Neural cell (in vitro differentiated cells): ENCODE measurements at regions not wholly inside any gene's neighbourhood (a gene's known extent, or its start where the extent isn't known, plus 50 kb on each side); places are given as distances from the start of the nearest gene placed in this dataset.

ENCODE experiments used
- H2AFZ ChIP-seq: fragments of 200-600, 300-800 bp; sonication (generic), shearing (Covaris generic); 2 replicates; pipeline ENCODE4 v1.6.0; 2014; ENCODE audit warnings: low read depth, mild to moderate bottlenecking, antibody characterized with exemption, low read length, moderate library complexity
- H3F3A ChIP-seq: fragments of 200-600 bp; shearing (Covaris generic); 2 replicates; pipeline ENCODE4 v1.6.1; 2016; ENCODE audit warnings: mild to moderate bottlenecking, moderate library complexity, mixed read lengths, antibody characterized with exemption, low read length; ENCODE audit not compliant: insufficient read depth, poor library complexity, severe bottlenecking
- H3K27ac ChIP-seq: fragments of 200-600, 300-800 bp; sonication (generic), shearing (Covaris generic); 2 replicates; pipeline ENCODE4 v1.5.1; 2014; ENCODE audit warnings: mild to moderate bottlenecking, low read length, moderate library complexity
- H3K27me3 ChIP-seq: fragments of 300-800, 200-600 bp; sonication (generic), shearing (Covaris generic); 2 replicates; pipeline ENCODE4 v1.6.0; 2014; ENCODE audit warnings: mild to moderate bottlenecking, low read depth, low read length, moderate library complexity; ENCODE audit not compliant: insufficient read depth
- H3K36me3 ChIP-seq: fragments of 300-800, 200-600 bp; sonication (generic), shearing (Covaris generic); 2 replicates; pipeline ENCODE4 v1.5.1; 2014; ENCODE audit warnings: mild to moderate bottlenecking, antibody characterized with exemption, low read length, moderate library complexity; ENCODE audit not compliant: insufficient read depth
- H3K4me2 ChIP-seq: fragments of 300-800, 200-600 bp; sonication (generic), shearing (Covaris generic); 2 replicates; pipeline ENCODE4 v1.6.0; 2014; ENCODE audit warnings: mild to moderate bottlenecking, low read length
- H3K4me3 ChIP-seq: fragments of 300-800, 200-600 bp; sonication (generic), shearing (Covaris generic); 2 replicates; pipeline ENCODE4 v1.5.1; 2014; ENCODE audit warnings: mild to moderate bottlenecking, low read length, moderate library complexity
- H3K79me2 ChIP-seq: fragments of 200-600 bp; shearing (Covaris generic); replicated peaks from 2 replicates; pipeline ENCODE4 v1.6.0; 2014; ENCODE audit warnings: mild to moderate bottlenecking, low read length, moderate library complexity; ENCODE audit not compliant: insufficient read depth
- H3K9ac ChIP-seq: fragments of 300-800, 200-600 bp; sonication (generic), shearing (Covaris generic); 2 replicates; pipeline ENCODE4 v1.6.1; 2016; ENCODE audit warnings: mild to moderate bottlenecking, low read length, mixed read lengths
- H3K9me2 ChIP-seq: fragments of 200-600 bp; shearing (Covaris generic); 2 replicates; pipeline ENCODE4 v1.6.1; 2016; ENCODE audit warnings: mild to moderate bottlenecking, low read length, mixed read lengths; ENCODE audit not compliant: insufficient read depth
- H3K9me3 ChIP-seq: fragments of 200-600, 300-800 bp; sonication (generic), shearing (Covaris generic); 2 replicates; pipeline ENCODE4 v1.6.1; 2016; ENCODE audit warnings: mild to moderate bottlenecking, mixed run types, low read length, moderate library complexity, mixed read lengths
- H4K20me1 ChIP-seq: fragments of 200-600 bp; shearing (Covaris generic); 2 replicates; pipeline ENCODE4 v1.6.1; 2016; ENCODE audit warnings: mild to moderate bottlenecking, mixed run types; ENCODE audit not compliant: insufficient read depth
- CTCF ChIP-seq: fragments of 450-650 bp; IDR thresholded peaks from 2 replicates; pipeline ENCODE4 v1.5.1; 2014; ENCODE audit warnings: antibody characterized with exemption, mild to moderate bottlenecking, moderate library complexity; ENCODE audit not compliant: poor library complexity, severe bottlenecking
- EP300 ChIP-seq: fragments of 450-650 bp; conservative IDR thresholded peaks from 2 replicates; pipeline ENCODE4 v1.6.1; 2014; ENCODE audit warnings: antibody characterized with exemption, mild to moderate bottlenecking, moderate library complexity; ENCODE audit not compliant: poor library complexity, severe bottlenecking
- EZH2 ChIP-seq: fragments of 200-600, 300-800 bp; shearing (Covaris generic), sonication (generic); IDR thresholded peaks from 2 replicates; pipeline ENCODE4 v1.6.1; 2014; ENCODE audit warnings: antibody characterized with exemption, low read length, borderline replicate concordance, mild to moderate bottlenecking; ENCODE audit not compliant: insufficient read depth, poor library complexity, severe bottlenecking
- MXI1 ChIP-seq: fragments of 450-650 bp; conservative IDR thresholded peaks from 2 replicates; pipeline ENCODE4 v1.6.1; 2014; ENCODE audit warnings: antibody characterized with exemption, mild to moderate bottlenecking; ENCODE audit not compliant: poor library complexity, severe bottlenecking
- POLR2AphosphoS5 ChIP-seq: IDR thresholded peaks from 2 replicates; pipeline ENCODE4 v1.6.1; 2012
- RAD21 ChIP-seq: fragments of 450-650 bp; conservative IDR thresholded peaks from 2 replicates; pipeline ENCODE4 v1.6.1; 2014; ENCODE audit warnings: antibody characterized with exemption, mild to moderate bottlenecking, moderate library complexity
- REST ChIP-seq: IDR thresholded peaks from 2 replicates; pipeline ENCODE4 v1.6.1; 2012; ENCODE audit warnings: borderline replicate concordance
- SMC3 ChIP-seq: fragments of 450-650 bp; conservative IDR thresholded peaks from 2 replicates; pipeline ENCODE4 v1.6.1; 2014; ENCODE audit warnings: antibody characterized with exemption, mild to moderate bottlenecking, moderate library complexity; ENCODE audit not compliant: poor library complexity
- TAF1 ChIP-seq: IDR thresholded peaks from 2 replicates; pipeline ENCODE4 v1.6.1; 2012; ENCODE audit warnings: low read depth

DNA sequence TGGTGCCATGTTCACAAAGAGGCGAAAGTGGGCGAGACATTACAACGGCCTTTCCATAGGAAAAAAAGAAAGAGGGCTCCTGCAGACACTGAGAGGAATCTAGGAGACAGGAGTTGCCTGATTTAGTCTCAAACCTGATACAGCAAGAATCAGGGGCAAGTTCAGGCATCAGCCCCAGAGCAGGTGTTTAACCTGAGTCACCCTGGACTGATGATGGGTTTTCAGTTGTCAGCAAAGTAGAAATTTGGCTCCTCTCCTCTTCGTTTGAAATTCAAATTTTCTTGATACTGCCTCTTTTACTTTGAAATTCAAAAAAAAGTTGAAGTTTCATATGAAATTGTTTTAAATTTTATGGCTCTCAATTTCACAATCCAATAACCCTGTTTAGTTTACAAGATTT, 189.5 kb downstream of the ABCC12 start:
- Histone ChIP-seq H3K27ac (peak overlapping the region; percentile 91), H3K9me2 (no peaks in the 10 kb centered on the region), H2AFZ (no peak overlapping the region)

GRCh38 chr16:47965439-47965838, 190.4 kb downstream of the ABCC12 start:
- peak overlapping the region; percentile 91 for H3K27ac ChIP-seq
- no peaks in the 10 kb centered on the region for H3K9me2 ChIP-seq
- no peaks in the 10 kb centered on the region for H3K9me3 ChIP-seq
- H3K27me3 ChIP-seq: no peaks in the 10 kb centered on the region
- H3K4me3 ChIP-seq: peak overlapping the region; percentile 54
- H2AFZ ChIP-seq: no peak overlapping the region
- peak overlapping the region; percentile 48 for H3K9ac ChIP-seq
- no peaks in the 10 kb centered on the region for H3K36me3 ChIP-seq
- H3K79me2 ChIP-seq: no peaks in the 10 kb centered on the region
- H4K20me1 ChIP-seq: no peaks in the 10 kb centered on the region
- peaks cover 6% of the 10 kb centered on the region for H3F3A ChIP-seq
- peak overlapping the region; percentile 83 for H3K4me2 ChIP-seq
- TF ChIP-seq EZH2 (no peak), REST (peak; percentile 91), RAD21 (peak; percentile 61), TAF1 (no peak), POLR2AphosphoS5 (peak; percentile 89), SMC3 (peak; percentile 67), MXI1 (peak; percentile 86), EP300 (peak; percentile 96)

More for the DNA sequence above, 189.5 kb downstream of the ABCC12 start:
- Histone ChIP-seq H4K20me1 (no peaks in the 10 kb centered on the region), H3K4me2 (peak overlapping the region; percentile 57), H3K36me3 (no peaks in the 10 kb centered on the region), H3K9me3 (no peaks in the 10 kb centered on the region), H3K27me3 (no peaks in the 10 kb centered on the region), H3K4me3 (peak overlapping the region; percentile 54), H3K9ac (peak overlapping the region; percentile 45), H3F3A (peaks cover 6% of the 10 kb centered on the region), H3K79me2 (no peaks in the 10 kb centered on the region)
- TF ChIP-seq TAF1 (no peak), REST (no peak), RAD21 (no peak), EP300 (no peak), SMC3 (no peak), POLR2AphosphoS5 (no peak), CTCF (no peak), EZH2 (no peak), MXI1 (no peak)
